ENCODE measurements at regions not wholly inside any gene's neighbourhood (a gene's known extent, or its start where the extent isn't known, plus 50 kb on each side); places are given as distances from the start of the nearest gene placed in this dataset.

GRCh38 chr4:18803781-18804180 lies 782.2 kb upstream of the LCORL start:
- no peak overlapping the region for H3K4me3 Mint-ChIP-seq (ENCODE audit: unreplicated experiment)
- H3K36me3 Mint-ChIP-seq (ENCODE audit: low read depth, unreplicated experiment), result no peaks in the 10 kb centered on the region
- no peak for TF ChIP-seq CTCF (IDR thresholded peaks at IDR 0.05; ENCODE audit: unreplicated experiment)
- DNase-seq (ENCODE audit: low spot score), result no peak
- H3K27me3 Mint-ChIP-seq (ENCODE audit: unreplicated experiment), result no peaks in the 10 kb centered on the region
- H3K9me3 Mint-ChIP-seq (ENCODE audit: unreplicated experiment), result no peaks in the 10 kb centered on the region
- H3K27ac Mint-ChIP-seq (ENCODE audit: unreplicated experiment), result no peak overlapping the region
- H3K4me1 Mint-ChIP-seq (ENCODE audit: unreplicated experiment), result peaks cover 4% of the 10 kb centered on the region

- Mint-ChIP-seq H3K4me3 (ENCODE audit: unreplicated experiment) (no peak overlapping the region), H3K9me3 (ENCODE audit: unreplicated experiment) (no peaks in the 10 kb centered on the region), H3K27ac (ENCODE audit: unreplicated experiment) (no peak overlapping the region), H3K36me3 (ENCODE audit: low read depth, unreplicated experiment) (no peaks in the 10 kb centered on the region), H3K27me3 (ENCODE audit: unreplicated experiment) (no peaks in the 10 kb centered on the region), H3K4me1 (ENCODE audit: unreplicated experiment) (peaks cover 4% of the 10 kb centered on the region)
- TF ChIP-seq CTCF (IDR thresholded peaks at IDR 0.05; ENCODE audit: unreplicated experiment), result no peak
- no peak for DNase-seq (ENCODE audit: low spot score)
These were observed 776.6 kb upstream of the LCORL start for GRCh38 chr4:18798123-18798522.

- Mint-ChIP-seq H3K27ac (ENCODE audit: unreplicated experiment) (no peak overlapping the region), H3K9me3 (ENCODE audit: unreplicated experiment) (no peaks in the 10 kb centered on the region), H3K4me3 (ENCODE audit: unreplicated experiment) (no peak overlapping the region), H3K27me3 (ENCODE audit: unreplicated experiment) (no peaks in the 10 kb centered on the region), H3K4me1 (ENCODE audit: unreplicated experiment) (no peaks in the 10 kb centered on the region), H3K36me3 (ENCODE audit: low read depth, unreplicated experiment) (no peaks in the 10 kb centered on the region)
- TF ChIP-seq CTCF (IDR thresholded peaks at IDR 0.05; ENCODE audit: unreplicated experiment), result no peak
- no peak for DNase-seq (ENCODE audit: low spot score)
These were observed 774.2 kb upstream of the LCORL start for GRCh38 chr4:18795794-18796193.

- no peak overlapping the region for H3K4me3 Mint-ChIP-seq (ENCODE audit: unreplicated experiment)
- peaks cover 2% of the 10 kb centered on the region for H3K27me3 Mint-ChIP-seq (ENCODE audit: unreplicated experiment)
- H3K27ac Mint-ChIP-seq (ENCODE audit: unreplicated experiment), result no peak overlapping the region
- no peaks in the 10 kb centered on the region for H3K9me3 Mint-ChIP-seq (ENCODE audit: unreplicated experiment)
- no peaks in the 10 kb centered on the region for H3K36me3 Mint-ChIP-seq (ENCODE audit: low read depth, unreplicated experiment)
- H3K4me1 Mint-ChIP-seq (ENCODE audit: unreplicated experiment), result no peaks in the 10 kb centered on the region
- no peak for DNase-seq (ENCODE audit: low spot score)
- no peak for TF ChIP-seq CTCF (IDR thresholded peaks at IDR 0.05; ENCODE audit: unreplicated experiment)
These were observed 755.8 kb upstream of the LCORL start for GRCh38 chr4:18777190-18777930.

GRCh38 chr4:18767921-18768320 lies 746.4 kb upstream of the LCORL start:
- no peak for TF ChIP-seq CTCF (IDR thresholded peaks at IDR 0.05; ENCODE audit: unreplicated experiment)
- no peak overlapping the region for H3K4me3 Mint-ChIP-seq (ENCODE audit: unreplicated experiment)
- no peaks in the 10 kb centered on the region for H3K4me1 Mint-ChIP-seq (ENCODE audit: unreplicated experiment)
- no peak overlapping the region for H3K27ac Mint-ChIP-seq (ENCODE audit: unreplicated experiment)
- H3K27me3 Mint-ChIP-seq (ENCODE audit: unreplicated experiment), result no peaks in the 10 kb centered on the region
- H3K9me3 Mint-ChIP-seq (ENCODE audit: unreplicated experiment), result peaks cover 5% of the 10 kb centered on the region
- H3K36me3 Mint-ChIP-seq (ENCODE audit: low read depth, unreplicated experiment), result no peaks in the 10 kb centered on the region
- DNase-seq (ENCODE audit: low spot score), result no peak

All from endothelial cell (in vitro differentiated cells).